ENCODE measurements at regions not wholly inside any gene's neighbourhood (a gene's known extent, or its start where the extent isn't known, plus 50 kb on each side); places are given as distances from the start of the nearest gene placed in this dataset.

GRCh38 chr6:120348926-120349325 lies 985.4 kb downstream of the TBC1D32 start:
- TF ChIP-seq, protein P1, sequence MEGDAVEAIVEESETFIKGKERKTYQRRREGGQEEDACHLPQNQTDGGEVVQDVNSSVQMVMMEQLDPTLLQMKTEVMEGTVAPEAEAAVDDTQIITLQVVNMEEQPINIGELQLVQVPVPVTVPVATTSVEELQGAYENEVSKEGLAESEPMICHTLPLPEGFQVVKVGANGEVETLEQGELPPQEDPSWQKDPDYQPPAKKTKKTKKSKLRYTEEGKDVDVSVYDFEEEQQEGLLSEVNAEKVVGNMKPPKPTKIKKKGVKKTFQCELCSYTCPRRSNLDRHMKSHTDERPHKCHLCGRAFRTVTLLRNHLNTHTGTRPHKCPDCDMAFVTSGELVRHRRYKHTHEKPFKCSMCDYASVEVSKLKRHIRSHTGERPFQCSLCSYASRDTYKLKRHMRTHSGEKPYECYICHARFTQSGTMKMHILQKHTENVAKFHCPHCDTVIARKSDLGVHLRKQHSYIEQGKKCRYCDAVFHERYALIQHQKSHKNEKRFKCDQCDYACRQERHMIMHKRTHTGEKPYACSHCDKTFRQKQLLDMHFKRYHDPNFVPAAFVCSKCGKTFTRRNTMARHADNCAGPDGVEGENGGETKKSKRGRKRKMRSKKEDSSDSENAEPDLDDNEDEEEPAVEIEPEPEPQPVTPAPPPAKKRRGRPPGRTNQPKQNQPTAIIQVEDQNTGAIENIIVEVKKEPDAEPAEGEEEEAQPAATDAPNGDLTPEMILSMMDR (IDR thresholded peaks at IDR 0.05; ENCODE audit: insufficient read depth, low read length), result no peak
- no peak for TF ChIP-seq REST (IDR thresholded peaks at IDR 0.05; ENCODE audit: insufficient replicate concordance, low read depth)

Data from HL-60 (cell line).